ENCODE measurements at regions not wholly inside any gene's neighbourhood (a gene's known extent, or its start where the extent isn't known, plus 50 kb on each side); places are given as distances from the start of the nearest gene placed in this dataset.
"Not testable (repeated sequence)": the region's sequence is repeated elsewhere in the genome, so short reads cannot be mapped to it uniquely, and the experiment has no call there.

- DNase-seq, result no peak
Measured at GRCh38 chr6:144360401-144360800, 75.3 kb downstream of the UTRN start.

- no peak for DNase-seq
Measured at GRCh38 chr6:144361016-144361415, 75.9 kb downstream of the UTRN start.

DNA sequence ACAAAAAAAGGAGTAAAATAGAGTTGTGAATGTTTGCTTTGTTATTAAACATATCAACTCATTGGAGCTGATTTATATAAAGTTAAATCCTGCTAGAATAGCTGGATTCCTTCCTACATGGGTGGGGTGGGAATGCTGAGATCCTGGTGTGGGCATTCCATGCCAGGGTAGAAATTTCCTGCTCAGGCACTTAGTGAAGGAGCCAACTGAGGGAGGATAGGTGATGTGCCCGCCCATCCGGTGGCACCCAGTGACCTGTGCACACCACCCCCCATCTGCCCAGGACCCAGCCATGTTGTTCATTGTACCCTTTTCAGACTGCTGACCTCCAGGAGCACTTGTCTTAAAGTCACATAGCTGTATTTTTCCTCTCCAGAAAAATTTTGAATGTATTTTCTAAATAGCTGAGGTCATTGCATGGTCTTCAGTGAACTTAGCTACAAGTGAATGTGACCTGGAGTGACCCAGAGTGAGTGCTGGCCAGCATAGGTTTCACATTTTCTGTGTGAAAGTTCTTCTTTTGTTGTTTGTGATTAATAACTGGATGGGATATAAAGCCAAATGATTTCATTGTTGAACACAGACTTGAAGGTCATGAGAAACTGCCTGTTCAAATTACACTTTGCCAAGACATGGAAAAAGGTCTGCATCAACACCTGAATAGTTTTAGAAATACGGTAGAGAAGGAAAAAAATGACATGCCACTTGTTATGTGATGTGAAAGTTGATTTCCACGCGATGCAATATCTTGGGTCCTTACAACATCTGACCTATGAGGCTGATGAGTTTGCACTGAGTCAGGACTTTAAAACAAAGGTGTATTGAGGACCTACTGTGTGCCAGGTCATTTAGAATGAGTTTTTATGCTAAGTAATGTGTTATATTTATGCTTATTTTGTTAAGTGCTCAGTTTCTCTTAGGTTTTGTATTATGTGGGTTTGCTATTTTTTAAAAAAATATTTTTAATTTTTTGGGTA is 77.2 kb downstream of the UTRN start:
- DNase-seq, result no peak

- DNase-seq, result no peak
Measured at GRCh38 chr6:144364208-144364720, 79.1 kb downstream of the UTRN start.

DNA sequence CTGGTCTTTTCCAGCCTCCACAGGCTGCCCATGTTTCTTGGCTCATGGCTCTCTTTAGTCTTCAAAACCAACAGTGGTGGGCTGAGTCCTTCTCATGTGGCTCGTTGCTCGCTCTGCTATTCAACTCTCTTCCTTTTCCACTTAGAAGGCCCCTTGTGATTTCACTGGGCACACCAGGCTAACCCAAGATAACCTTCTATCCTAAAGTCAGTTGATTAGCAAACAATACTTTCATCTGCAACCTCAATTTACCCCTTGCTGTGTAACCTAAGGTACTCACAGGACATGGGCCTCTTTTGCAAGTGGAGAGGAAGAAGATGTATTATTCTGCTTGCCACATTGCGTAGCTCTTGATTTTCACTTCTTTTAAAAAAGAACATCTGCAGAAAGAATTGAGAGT is 79.6 kb downstream of the UTRN start:
- DNase-seq, result no peak

DNA sequence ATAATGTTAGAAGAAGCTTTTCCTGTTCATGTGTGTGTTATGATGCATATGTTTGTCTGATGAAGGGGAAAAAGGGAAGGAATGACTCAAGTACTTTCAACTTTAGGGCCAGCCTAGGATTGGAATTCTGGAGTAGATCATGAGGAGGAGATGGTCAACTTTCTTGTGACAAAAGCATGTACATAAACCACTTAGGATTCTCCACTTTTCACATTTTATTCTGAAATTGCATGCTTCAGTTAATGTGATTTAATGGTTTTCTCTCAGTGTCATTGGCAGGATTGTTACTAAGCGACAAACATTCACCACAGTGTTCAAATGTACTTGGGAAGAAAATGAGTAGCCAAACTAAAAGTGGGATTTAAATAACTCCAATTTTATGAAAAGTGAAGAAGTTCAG is 80.1 kb downstream of the UTRN start:
- DNase-seq, result no peak

DNA sequence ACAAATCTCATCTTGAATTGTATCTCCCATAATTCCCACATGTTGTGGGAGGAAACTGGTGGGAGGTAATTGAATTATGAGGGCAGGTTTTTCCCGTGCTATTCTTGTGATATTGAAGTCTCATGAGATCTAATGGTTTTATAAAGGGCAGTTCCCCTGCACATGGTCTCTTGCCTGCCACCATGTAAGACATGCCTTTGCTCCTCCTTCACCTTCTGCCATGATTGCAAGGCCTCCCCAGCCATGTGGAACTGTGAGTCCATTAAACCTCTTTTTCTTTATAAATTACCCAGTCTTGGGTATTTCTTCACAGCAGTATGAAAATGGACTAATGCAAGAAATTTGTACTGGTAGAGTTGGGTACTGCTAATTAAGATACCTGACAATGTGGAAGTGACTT is 84.6 kb downstream of the UTRN start:
- not testable (repeated sequence) for DNase-seq

DNA sequence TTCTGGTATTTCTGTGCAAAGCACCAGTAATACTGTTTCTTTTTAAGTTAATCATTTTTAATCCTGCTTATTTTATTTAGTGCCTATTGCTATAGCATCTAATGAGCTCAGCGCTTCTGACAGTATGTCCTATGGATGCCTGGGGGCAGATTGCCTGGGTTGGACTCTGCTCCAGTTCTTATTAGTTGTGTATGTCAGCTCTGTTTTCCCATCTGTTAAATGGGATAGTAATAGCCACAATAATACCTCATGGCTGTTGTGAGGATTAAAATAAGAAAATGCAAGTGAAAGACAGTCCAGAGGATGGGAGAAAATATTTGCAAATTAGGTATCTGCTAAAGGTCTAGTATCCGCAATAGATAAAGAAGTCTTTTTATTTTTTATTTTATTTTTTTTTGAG is 87.0 kb downstream of the UTRN start:
- no peak for DNase-seq

- no peak for DNase-seq
Measured at GRCh38 chr6:144372611-144373594, 87.8 kb downstream of the UTRN start.

DNA sequence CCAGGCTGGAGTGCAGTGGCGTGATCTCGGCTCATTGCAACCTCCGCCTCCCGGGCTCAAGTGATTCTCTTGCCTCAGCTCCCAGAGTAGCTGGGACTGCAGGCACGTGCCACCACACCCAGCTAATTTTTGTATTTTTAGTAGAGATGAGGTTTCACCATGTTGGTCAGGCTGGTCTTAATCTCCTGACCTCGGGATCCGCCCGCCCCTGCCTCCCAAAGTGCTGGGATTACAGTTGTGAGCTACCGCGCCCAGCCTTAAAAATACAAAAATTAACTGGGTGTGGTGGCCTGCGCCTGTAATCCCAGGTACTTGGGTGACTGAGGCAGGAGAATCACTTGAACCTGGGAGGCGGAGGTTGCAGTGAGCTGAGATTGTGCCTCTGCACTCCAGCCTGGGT is 89.4 kb downstream of the UTRN start:
- not testable (repeated sequence) for DNase-seq

DNA sequence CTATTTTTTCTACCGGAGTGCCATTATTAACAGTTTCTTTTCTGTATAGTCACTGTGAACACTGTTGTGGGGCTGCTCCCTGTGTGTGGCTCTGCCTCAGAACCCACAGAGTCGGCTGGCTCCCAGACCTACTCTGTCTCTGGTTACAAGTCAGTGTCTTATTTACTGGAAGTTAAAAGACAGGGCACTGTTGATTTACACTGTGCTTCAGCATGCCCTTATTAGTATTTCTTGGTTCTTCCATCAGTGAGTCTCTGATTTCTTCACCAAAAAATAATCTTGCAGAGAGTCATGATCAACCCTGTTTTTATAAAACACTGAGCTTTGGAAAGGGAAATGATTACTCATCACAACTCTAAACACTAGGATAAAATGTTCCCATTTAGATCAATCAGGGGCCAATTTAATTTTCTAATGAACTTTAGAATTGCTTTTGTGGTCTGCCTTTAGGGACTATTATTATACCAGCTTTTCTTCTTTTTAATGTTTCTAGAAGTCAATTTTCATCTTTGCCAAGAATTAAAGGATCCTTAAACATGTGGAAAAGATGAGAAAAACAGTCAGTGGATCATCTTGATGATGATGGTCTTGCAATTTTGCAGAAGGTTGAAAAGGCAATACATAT is 92.6 kb downstream of the UTRN start:
- DNase-seq, result no peak

DNA sequence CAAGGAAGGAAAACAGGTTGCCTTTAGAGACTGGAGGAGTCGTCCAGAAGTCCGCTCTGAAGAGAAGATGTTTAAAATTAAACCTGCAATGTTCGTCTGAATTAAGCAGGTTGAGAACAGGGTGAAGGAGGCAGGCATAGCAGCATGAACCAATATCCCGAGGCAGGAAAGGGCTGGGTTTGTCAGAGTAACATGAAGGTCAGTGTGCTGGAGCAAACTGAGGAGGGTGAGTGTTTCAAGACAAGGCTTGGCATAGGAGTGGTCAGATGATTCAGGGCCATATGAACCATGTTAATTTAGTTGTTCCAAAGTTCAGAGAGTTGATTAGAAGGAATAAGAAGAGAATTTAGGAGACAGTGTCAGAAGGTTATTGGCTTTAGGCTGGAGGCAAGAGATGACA is 93.3 kb downstream of the UTRN start:
- no peak for DNase-seq

- no peak for DNase-seq
Measured at GRCh38 chr6:144379356-144379755, 94.2 kb downstream of the UTRN start.

DNA sequence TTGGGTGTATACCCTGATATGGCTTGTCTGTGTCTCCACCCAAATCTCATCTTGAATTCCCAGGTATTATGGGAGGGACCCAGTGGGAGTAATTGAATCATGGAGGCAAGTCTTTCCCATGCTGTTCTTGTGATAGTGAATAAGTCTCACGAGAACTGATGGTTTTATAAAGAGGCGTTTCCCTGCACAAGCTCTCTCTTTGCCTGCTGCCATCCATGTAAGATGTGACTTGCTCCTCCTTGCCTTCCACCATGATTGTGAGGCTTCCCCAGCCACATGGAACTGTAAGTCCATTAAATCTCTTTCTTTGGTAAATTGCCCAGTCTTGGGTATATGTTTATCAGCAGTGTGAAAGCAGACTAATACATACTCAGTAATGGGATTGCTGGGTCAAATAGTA is 96.4 kb downstream of the UTRN start:
- DNase-seq, result not testable (repeated sequence)

DNA sequence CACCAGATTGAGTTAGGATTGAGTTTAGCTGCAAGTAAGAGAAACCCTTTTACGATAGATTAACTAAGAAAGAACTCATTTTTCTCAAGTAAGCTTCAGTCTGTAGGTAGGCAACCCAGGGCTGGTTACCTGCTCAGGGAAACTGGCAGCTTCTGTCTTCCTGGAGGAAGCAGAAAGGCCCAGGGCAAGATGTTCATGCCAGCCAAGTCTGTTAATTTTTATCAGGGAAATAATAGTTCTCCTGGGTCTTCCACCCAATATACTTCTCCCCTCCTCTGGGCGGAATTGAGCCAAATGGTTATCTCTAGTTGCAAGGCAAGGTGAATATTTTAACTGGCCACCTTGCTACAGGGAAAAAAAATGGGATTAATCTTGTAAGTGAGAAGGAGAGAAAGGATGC is 98.2 kb downstream of the UTRN start:
- no peak for DNase-seq

- DNase-seq, result no peak
Measured at GRCh38 chr6:144384427-144384826, 99.3 kb downstream of the UTRN start.

GRCh38 chr6:144389474-144389873 is 104.3 kb downstream of the UTRN start:
- not testable (repeated sequence) for DNase-seq

DNA sequence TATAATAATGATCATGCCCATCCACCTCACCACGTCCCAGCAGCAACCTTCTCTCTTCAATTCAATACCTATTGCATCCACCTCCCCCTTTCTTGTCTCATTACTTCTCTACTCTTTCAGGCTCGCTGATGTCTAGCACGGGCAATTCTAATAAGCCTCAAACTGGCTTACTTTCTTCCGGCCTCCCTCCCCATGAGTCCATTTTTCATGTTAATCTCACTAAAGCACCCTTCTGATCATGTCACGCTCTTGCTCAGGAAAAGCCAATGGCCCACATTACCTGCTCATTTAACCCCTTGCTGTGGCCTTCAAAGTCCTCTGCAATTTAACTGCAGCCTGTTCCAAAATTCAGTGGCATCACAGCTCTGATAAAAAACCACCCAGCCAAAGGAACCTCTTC is 105.1 kb downstream of the UTRN start:
- no peak for DNase-seq

DNA sequence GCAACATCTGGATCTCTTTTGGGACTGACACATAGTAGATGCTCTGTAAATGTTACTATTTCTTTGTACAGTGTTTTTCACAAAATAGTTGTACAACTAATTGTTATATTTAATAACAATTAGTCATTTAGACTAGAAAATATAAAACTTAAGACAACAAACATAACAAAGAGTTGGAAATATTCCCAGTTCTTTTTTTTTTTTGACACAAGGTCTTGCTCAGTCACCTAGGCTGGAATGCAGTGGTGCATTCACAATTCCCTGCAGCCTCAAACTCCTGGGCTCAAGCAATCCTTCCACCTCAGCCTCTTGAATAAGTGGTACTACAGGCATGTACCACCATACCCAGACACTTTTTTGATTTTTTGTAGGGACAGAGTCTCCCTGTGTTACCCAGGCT is 105.8 kb downstream of the UTRN start:
- no peak for DNase-seq

GRCh38 chr6:144392536-144392935 is 107.4 kb downstream of the UTRN start:
- DNase-seq, result no peak

GRCh38 chr6:144394210-144394609 is 109.1 kb downstream of the UTRN start:
- DNase-seq, result no peak

GRCh38 chr6:144395014-144395413 is 109.9 kb downstream of the UTRN start:
- DNase-seq, result no peak

DNA sequence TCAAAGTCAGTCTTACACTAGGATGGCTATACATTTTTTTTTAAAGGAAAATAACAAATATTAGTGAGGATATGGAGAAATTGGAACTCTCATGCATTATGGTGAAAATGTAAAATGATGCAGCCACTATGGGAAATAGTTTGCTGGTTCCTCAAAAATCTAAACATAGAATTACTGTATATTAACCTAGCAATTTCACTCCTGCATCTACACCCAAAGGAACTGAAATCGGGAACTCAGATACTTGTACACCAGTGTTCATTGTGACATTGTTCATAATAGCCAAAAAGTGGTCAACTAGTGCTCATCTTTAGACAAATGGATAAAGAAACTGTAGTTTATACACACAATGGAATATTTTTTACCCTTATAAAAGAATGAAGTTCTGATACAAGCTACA is 110.7 kb downstream of the UTRN start:
- no peak for DNase-seq

Data from activated CD4-positive, alpha-beta T cell treated with anti-CD3 and anti-CD28 coated beads, Interleukin-2, amount 50 U/mL, for 1 hour (primary cell).